ENCODE measurements at regions not wholly inside any gene's neighbourhood (a gene's known extent, or its start where the extent isn't known, plus 50 kb on each side); places are given as distances from the start of the nearest gene placed in this dataset.

- TF ChIP-seq POLR2A (IDR thresholded peaks at IDR 0.05) (no peak), CTCF (IDR thresholded peaks at IDR 0.05) (no peak), POLR2AphosphoS5 (IDR thresholded peaks at IDR 0.05) (no peak), EP300 (IDR thresholded peaks at IDR 0.05) (no peak)
Measured at GRCh38 chr3:189567322-189567721, 63.9 kb upstream of the TP63 start.
